Astrocyte (in vitro differentiated cells and primary cell): ENCODE measurements at regions not wholly inside any gene's neighbourhood (a gene's known extent, or its start where the extent isn't known, plus 50 kb on each side); places are given as distances from the start of the nearest gene placed in this dataset.

Experiments used
- CTCF ChIP-seq: IDR thresholded peaks from 2 replicates; pipeline ENCODE4 v1.5.1; 2011; ENCODE audit warnings: low read depth, mild to moderate bottlenecking, inconsistent platforms, low read length, moderate library complexity; ENCODE audit not compliant: insufficient read depth
- EZH2 ChIP-seq: IDR thresholded peaks from 2 replicates; pipeline ENCODE4 v1.6.1; 2012; ENCODE audit warnings: mild to moderate bottlenecking, low read length, inconsistent platforms; ENCODE audit not compliant: insufficient read depth

GRCh38 chr6:60754879-60755278, 1531.1 kb downstream of the KHDRBS2 start:
- TF ChIP-seq CTCF (no peak), EZH2 (no peak)
